Fibroblast of the conjunctiva (primary cell): ENCODE measurements at regions not wholly inside any gene's neighbourhood (a gene's known extent, or its start where the extent isn't known, plus 50 kb on each side); places are given as distances from the start of the nearest gene placed in this dataset.
"Not testable (repeated sequence)": the region's sequence is repeated elsewhere in the genome, so short reads cannot be mapped to it uniquely, and the experiment has no call there.

Experiments used
- DNase-seq: peaks from one replicate; pipeline ENCODE4 v3.0.0-alpha.2; 2010; ENCODE audit warnings: low read depth

DNA sequence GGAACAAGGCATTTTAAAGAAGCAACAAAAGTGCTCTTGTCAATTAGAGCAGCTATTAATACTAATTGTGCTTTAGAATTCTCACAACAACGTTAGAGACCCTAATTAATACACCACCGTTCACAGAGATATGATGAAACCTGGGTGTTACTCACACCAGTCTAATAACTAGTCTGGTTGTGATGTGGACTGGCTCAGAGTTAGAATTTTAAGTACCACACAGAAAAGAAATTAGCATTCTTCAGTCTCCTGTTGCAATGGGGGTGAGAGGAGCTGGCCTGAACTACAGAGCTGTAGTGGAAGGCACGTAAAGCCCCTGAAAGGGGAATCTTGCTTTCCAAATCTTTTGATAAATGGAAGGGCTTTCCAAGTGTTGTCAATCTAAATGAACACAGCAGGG, 240.8 kb upstream of the TOX3 start:
- no peak for DNase-seq

- DNase-seq = no peak
Measured at GRCh38 chr16:52786091-52786490, 239.1 kb upstream of the TOX3 start.

DNA sequence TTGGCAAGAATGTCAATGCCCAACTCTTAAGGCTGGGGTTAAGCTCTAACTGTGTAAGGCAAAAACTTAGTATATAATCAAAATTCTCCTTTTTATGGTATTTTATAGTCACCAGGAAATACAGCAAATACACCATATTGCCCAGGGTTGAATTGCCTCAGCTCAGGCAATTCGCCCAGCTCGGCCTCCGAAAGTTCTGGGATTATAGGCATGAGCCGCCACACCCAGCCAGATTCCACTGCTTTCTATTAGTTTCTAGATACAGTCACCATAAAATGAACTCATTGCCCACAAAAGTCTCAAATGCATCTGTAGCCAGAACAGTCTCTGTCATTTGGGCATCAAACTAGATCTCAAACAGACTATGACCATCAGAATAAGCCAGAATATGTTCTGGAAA, 238.7 kb upstream of the TOX3 start:
- DNase-seq = no peak

DNA sequence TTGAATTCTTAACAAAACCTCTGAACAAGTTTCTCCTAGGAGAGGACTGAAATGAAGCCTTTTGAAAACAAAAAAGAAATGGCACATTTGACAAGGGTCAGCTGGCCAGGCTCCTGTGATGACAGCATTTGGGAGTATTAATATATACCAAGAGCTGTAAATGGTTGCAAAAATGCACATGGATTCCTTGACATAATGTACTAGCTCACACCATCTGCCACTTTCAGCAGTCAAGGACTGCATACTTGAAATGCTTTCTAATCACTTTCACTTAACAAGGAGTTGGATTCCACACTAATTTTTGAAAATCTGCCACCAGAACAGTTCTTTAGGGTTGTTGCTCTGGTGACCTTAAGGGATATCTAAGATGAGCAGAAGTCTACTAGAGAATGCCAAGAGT, 236.7 kb upstream of the TOX3 start:
- no peak for DNase-seq

- no peak for DNase-seq
Measured at GRCh38 chr16:52781005-52781630, 234.2 kb upstream of the TOX3 start.

DNA sequence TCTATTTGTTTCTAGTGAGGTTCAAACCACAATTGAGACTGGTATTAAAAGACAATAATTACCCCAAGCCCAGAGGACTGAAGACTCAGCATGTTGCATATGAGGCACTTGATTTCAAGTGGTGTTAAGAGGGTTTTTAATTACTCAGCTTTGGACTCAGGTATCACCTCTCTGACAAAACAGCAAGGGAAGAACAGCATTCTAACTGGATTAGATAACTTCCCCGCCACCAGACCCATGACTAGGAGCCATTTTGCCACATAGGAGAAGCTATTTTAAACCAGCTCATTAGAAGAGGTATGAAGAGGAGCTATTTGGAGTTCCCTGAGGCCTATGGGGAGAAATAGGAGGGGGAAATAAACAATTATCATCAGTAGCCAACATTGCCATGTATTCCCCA, 226.1 kb upstream of the TOX3 start:
- no peak for DNase-seq

DNA sequence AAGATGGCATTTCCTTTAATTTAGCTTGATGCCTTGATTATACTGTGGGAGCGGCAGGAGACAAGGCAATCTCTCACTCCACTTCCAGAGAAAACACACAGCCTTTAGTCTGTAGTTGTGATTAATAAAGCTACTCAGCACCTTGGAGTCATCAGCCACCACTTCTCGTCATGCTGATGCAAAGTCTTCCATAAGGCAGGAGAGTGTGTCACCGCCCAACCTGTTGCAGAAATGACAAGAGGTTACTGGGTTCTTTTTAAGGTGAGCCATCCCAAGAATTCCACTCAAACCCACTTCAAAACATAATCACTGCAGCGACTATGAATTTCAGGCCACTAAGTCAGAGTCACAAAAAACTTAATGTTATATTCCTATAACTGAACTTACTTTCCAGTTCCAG, 223.9 kb upstream of the TOX3 start:
- no peak for DNase-seq

GRCh38 chr16:52758473-52758855, 211.5 kb upstream of the TOX3 start:
- DNase-seq = no peak

GRCh38 chr16:52757746-52758472, 211.0 kb upstream of the TOX3 start:
- no peak for DNase-seq

GRCh38 chr16:52756812-52757517, 210.0 kb upstream of the TOX3 start:
- no peak for DNase-seq

DNA sequence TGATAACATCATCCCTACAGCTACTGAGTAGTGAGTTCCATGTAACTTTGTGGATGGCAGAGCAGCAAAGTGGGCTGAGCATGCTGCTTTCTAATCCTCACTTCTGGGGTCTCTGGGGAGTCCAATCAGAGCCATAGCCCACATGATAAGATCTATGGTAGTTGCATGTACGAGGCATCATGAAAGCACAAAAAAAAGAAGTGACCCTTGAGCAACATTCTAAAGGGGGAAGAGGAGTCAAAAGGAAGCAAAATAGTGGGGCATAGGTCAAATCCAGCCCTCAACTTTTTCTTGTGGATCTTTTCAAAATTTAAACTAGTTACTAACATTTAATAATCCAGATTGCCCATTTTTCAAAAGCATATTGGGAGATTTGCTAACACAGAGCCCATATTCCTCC, 208.5 kb upstream of the TOX3 start:
- no peak for DNase-seq

DNA sequence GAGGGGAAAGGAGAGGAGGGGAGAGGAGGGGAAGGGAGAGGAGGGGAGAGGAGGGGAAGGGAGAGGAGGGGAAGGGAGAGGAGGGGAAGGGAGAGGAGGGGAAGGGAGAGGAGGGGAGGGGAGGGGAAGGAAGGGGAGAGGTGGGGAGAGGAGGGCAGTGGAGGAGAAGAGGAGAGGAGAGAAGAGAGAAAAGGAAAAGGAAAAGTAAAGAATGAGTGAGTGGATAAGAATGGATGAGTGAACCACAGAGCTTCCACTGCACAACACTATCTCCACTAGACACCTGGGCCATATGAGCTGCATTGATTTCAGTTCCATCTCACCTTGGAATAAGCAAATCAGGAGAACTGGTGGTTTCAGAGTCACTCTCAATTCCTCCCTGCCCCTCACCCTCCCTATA, 204.1 kb upstream of the TOX3 start:
- no peak for DNase-seq

- DNase-seq = no peak
Measured at GRCh38 chr16:52748741-52749140, 201.8 kb upstream of the TOX3 start.

GRCh38 chr16:52747088-52747595, 200.2 kb upstream of the TOX3 start:
- DNase-seq = no peak

- DNase-seq = no peak
Measured at GRCh38 chr16:52743707-52744106, 196.8 kb upstream of the TOX3 start.

DNA sequence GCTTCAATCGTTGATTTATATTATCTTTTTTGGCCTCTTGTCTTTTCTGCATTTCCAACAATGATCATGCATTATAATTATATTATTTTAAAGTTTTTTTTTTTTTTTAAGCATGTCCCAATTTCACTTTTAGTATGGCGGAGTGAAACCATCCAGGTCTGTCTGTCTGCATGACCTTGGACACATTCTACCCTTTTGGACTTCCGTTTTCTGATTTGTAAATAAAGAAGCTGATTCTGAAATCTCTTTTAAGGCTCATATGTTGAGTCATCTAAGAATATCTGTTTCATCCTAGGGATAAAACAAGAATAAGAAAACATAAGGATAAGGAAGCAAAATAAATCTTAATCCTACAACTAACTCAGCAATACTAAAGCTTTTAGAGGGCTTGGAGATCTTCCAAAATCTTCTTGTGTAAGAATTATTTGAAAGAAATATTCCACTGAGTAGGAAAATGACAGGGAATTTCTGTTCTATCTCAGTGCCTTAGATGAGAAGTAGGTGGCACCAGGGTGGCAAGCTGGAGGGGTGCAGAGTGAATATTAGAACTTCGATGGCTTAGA, 195.7 kb upstream of the TOX3 start:
- no peak for DNase-seq

- no peak for DNase-seq
Measured at GRCh38 chr16:52742052-52742451, 195.1 kb upstream of the TOX3 start.

DNA sequence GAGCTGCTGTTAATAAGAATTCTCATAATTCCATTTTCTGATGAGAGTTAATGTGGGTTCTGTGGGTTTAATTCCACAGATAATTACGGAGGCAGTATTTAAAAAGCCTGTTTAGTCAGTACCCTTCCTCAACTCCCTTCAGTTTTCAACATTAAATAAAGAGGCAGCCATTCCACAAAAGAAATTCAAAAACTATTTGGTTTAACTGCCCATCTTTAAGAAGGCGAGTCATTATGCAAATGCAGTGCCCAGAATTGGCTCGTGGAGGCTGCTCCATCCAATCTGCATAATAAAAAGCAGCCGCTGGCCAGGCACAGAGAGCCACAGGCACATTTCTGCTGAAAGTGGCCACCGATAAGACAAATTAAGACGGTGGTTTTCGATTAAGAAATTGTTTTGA, 194.4 kb upstream of the TOX3 start:
- no peak for DNase-seq

DNA sequence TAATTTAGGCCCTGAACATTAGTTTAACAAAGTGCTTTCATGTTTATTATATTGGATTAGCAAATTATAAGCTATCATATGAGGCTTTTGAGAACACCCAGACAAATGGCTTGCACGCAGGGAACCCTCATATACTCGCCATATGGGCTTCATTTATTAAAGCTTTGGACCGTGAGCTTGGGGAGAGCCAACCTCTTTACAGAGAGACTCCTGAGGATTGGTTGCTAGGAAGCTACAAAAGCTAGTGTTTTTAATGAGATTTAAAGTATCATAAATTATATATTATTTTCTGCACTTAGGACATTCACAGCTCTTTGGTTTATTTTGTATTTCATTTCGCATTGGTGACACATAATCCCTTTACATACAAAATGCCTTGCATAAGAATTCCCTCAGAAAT, 193.8 kb upstream of the TOX3 start:
- DNase-seq = no peak

DNA sequence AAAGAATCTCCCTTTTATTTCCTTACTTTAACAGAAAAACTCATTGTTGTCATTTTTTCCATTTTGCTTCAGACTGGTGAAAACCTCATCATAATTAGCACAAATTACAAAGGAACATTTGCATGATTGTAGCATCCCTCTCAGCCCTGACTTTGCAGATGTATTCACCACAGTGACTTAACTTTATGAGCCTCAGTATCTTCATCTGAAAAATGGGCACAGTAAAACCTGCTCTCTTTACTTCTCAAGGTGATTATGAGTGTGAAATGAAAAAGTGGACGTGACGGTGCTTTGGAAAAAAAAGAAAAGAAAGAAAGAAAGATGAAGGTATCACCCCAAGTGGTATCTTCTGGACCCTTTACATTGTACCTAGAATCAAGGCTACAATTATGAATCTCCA, 193.4 kb upstream of the TOX3 start:
- DNase-seq = no peak

DNA sequence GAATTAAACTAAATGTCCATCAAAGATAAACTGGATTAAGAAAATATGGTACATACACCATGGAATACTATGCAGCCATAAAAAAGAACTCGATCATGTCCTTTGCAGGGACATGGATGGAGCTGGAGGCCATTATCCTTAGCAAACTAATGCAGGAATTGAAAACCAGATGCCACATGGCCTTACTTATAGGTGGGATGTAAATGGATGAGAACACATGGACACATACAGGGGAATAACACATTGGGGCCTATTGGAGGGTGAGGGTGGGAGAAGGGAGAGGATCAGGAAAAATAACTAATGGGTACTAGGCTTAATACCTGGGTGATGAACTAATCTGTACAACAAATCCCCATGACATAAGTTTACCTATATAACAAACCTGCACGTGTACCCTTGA, 192.0 kb upstream of the TOX3 start:
- not testable (repeated sequence) for DNase-seq

GRCh38 chr16:52731219-52731875, 184.4 kb upstream of the TOX3 start:
- DNase-seq = no peak
